Hippocampal formation (tissue), 2 donors: ENCODE measurements at regions not wholly inside any gene's neighbourhood (a gene's known extent, or its start where the extent isn't known, plus 50 kb on each side); places are given as distances from the start of the nearest gene placed in this dataset.
"Not testable (repeated sequence)": the region's sequence is repeated elsewhere in the genome, so short reads cannot be mapped to it uniquely, and the experiment has no call there.

Experiments
- DNase-seq, 2 donors: peaks; one replicate each; lab custom pipeline; 2025; lab: John Stamatoyannopoulos, UW

DNA sequence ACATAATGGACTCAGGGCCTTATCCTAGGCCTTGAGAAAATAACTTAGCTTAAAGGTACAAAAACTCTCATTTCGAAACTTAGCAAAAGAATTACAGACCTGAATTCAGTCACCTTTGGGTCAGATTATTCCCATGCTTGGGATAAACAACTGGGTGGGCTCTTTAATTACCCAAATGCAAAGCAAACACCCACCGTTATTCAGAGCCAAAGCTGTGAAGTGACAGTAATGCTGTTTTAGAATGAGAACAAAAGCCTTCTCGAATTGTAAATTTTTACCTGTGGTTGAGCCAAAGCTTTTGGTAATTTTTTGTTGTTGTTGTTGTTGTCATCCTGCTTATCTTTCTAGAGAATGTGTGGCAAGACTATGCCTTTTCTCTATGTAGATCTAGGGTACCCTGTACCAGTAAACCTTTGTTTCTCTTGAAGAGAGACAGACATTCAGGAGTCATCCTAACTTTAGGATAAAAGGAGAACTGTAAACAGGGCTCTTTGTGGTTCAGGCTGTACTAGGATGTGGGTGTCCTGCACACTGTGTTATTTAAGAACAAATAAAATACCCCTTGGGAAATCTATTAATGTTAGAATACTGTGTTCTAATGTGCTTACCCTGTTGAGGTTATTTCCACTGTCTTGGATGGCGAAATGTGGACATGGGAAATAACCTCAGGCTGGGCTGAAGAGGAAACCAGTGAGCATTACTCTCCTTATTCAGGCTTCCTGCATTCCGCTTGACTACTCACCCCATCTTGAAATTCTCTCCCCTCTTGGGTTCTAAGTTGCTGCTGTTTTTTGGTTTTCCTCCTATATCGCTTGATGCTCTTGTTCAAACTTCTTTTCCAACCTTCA, 480.7 kb downstream of the CD83 start:
- no peak for DNase-seq

DNA sequence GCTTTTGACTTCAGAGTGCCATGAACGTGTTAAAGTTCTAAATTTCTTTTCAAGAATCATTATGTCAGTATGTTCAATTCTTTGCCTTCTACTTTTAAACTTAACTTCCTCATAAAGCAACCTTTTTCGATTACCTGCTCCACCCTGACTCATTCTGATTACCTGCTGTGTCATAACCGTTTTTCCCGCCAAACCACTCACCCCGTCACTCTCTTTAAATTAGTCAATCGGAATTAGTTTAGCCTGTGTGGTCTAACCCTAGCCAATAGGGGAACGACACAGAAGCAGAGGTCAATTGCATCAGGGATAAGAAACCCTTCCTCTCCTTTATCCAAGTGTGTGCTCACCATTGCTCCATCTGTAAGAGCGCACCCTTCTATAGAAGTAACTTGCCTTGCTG, 482.7 kb downstream of the CD83 start:
- DNase-seq: not testable (repeated sequence)

DNA sequence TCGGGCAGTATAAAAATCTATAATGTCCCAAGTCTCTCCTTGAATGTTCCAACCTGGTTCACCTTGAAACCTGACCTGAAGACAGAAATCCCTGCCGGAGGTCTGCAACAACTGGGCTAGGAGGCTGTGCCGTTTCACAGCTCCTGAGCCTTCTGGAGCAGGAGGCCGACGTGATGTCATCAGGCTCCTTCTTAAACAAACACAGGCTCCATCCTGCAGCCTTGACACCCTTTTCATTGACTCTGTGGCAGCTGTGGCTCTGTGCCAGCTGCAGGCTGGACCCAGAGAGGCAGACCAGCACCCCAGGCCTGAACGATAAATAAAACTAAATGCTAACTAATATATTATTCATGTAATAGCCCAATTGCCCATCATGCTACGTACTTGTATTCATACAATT, 483.9 kb downstream of the CD83 start:
- DNase-seq: no peak

DNA sequence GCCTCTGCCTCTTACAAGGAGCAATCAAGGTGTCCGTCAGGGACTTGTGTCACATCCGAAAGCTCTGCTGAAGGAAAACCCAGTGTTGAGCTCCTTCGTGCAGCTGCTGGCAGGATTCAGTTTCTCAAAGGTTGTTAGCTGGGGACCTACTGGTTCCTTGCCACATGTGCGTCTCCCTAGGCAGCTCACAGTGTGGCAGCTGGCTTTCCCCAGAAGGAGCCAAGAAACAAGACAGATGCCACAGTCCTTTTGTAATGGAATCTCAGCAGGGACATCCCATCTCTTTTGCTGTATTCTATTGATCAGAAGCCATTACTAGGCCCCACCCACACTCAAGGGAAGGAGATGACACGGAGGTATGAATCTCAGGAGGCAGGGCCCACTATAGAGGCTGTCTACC, 488.8 kb downstream of the CD83 start:
- DNase-seq: no peak

DNA sequence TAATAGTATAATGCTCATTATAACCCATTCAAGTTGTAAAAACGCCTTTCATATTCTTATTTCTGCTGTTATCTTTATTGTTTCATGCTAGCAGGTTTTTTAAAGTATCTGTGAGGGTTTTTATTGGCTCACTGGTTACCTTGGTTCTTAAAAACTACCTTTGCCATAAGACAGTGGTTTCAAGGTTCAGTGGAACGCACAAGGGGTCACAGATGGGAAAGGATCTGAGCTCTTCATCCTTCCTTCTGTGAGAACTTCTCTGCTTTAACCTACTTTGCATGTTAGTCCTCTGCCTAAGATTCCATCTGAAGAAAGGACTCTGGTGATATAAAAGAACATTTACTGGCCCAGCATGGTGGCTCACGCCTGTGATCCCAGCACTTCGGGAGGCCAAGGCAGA, 492.6 kb downstream of the CD83 start:
- DNase-seq: no peak

DNA sequence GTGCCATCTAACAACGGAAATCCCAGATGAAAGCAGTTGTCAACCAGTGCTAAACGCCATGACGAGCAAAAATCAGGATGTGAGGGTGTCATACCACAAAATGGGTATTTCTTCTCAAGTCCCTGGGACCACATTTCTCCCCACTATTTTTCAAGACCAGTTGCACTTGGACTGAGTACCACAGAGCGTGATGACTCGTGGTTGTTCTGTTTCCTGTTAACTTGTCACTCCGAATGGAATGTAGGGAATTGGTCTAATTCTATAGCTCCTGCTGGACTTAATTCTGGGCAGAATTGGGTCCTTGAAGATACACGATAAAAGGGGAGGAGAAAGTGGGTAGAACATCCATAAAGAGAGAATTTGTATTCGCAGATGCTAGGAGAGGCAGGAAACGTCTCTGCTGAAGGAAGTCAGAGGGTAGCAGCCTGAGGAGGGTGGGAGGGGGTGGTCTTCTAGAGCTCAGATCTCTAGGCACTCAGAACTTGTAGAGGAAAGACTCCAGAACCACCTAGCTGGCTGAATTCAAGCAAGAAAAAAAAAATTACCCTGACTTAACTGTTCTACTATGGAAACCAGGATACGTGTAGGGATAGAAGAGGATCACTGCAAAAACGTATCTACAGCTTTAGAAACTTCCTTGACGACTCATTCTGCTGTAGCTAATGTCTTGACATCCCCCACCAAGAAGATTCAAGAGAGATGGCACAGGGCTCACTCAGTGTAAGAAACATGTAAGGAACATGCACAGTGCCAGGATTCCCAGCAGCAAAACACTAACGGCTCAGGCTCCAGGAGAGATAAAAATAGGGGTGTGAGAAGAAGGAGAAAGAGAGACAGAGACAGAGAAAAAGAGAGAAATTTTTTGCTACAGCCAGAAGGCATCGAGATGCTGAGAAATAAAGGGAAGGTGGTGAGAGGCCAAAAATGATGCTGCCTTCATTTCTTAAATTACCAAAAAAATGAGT, 494.7 kb downstream of the CD83 start:
- DNase-seq: no peak

DNA sequence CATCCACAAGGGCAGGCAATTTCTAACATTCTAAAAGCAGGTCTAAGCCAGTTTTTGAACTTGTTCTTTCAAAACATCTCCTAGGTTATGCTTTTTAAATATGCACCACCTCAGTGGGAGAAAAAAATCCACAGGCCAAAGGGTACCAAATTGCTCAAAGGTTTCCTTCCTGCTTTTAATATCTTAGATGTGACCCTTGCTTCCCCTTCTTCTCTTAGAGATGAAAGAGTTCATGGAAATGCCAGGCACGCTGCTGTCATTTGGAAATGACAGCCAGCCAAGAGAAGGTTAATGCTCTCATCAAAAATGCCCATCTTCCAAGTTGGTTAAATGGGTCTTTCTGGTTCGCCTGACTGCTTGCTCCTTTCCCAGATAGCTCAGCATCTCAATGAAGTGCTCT, 497.1 kb downstream of the CD83 start:
- DNase-seq: no peak

DNA sequence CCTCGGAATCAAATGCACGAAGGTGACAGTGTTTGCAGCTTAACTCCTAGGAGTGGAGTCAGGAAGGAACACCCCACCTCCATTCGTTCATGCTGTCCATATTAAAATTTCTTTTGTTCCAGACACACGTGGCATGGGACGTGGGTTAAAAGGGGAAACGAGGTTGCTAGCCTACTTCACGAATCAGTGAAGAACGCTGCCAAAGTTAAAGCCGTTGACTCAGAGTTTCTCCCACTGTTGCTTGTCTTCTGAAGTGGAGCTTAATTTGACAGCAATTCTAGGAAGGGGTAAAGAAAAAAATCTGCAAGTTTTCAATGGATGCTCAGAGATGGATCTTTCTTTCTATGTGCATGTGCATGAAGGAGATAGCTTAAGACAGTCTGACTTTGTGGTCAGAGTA, 499.1 kb downstream of the CD83 start:
- no peak for DNase-seq

DNA sequence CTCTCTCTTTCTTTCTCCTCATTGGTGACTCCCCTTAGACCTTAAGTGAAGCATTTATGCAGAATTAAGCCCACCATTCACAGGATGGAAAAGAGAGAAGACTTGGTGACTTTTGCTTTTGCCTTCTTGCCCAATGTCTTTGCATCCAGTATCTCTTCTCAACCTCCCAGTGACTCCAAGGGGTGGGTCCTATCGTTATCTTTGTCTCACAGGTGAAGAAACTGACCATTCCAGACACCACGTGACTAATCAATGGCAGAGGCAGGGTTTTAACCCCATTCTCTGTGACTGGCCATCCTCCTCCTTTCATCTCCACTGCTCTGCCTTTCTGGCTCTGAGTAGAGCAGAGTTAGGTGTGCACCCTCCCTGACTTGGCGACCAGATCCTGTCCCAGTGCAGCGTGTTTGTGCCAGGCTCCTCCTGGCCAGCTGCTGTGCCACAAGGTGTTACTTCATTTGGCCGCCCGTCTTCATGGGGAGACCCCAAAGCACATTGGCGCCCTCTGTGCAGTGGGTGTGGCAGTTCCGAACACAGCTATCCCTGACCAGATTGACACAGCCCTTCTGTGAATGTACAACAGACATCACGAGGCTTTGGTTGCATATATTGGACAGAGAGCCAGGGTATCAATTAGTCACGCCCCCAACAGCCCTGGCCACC, 501.3 kb downstream of the CD83 start:
- DNase-seq: no peak

DNA sequence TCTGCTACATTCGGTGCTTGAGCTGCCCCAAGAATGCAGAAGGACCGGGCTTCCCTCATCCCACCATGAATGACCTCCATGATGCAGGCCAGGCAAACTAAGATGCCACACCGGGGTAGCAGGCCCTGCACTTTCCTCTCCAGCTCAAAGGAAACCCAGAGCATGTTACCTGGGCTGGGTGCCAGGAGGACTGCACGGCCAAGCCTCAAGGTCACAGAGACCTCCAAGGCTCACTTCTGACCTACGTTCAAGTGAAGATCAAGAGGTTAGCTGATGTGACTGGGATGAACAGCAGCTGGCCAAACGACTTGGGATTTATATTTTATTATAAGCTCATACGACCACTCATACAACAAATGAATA, 501.8 kb downstream of the CD83 start:
- DNase-seq: no peak

DNA sequence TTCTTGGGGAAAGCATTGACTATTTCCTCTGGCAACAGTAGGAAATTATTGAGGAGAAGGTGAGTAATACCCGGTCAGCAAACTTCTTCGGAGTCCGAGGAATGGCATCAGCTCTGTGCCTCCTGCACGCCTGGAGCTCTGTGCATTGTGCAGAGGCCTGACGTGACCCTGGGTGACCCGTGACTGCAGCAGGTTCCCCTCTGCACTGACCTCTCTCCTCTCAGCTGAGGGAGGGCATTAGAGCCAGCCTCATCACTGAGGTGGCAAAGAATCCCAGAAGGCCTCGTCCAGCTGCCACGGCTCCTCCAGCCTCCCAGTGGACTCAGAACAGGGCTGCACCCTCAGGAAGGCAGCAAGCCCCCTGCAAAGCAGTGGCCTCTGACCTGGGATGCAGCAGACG, 502.9 kb downstream of the CD83 start:
- no peak for DNase-seq

DNA sequence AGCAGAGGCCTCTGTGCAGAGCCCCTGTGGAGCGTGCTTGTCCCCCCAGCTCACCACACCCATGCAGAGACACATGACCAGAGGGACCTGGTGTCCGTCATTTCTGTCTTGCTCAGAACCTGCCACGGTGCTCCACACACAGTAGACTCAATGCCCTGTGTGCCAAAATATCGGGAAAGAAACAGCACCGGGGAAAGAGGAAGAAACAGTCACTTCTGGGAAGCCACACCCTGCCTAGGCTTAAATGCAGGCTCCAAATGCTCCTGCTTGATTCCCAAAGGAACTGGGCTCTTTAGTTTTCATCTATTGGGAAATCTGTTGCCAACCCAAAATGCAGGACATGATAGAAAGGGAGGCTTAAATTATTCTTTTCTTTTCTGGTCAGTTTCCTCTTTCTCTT, 503.9 kb downstream of the CD83 start:
- DNase-seq: no peak

DNA sequence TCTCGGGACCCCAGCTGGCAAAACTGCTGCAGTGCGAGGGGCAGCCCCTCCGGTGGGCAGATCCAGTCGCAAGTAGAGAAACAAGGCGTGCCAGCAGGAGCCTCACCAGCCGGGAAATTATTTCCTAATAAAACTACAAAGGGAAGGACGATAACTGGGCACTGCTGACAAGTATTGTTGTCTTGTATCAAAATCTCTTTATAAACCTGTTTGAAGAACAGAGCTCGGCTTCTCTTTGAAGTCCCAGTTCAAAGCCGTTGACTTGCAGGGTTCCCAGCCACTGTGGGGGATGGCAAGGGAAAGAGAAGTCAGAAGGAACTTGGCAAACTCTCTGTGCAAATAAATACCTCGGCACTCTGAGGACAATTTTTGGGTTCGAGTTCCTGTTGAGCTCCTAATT, 504.5 kb downstream of the CD83 start:
- DNase-seq: no peak

DNA sequence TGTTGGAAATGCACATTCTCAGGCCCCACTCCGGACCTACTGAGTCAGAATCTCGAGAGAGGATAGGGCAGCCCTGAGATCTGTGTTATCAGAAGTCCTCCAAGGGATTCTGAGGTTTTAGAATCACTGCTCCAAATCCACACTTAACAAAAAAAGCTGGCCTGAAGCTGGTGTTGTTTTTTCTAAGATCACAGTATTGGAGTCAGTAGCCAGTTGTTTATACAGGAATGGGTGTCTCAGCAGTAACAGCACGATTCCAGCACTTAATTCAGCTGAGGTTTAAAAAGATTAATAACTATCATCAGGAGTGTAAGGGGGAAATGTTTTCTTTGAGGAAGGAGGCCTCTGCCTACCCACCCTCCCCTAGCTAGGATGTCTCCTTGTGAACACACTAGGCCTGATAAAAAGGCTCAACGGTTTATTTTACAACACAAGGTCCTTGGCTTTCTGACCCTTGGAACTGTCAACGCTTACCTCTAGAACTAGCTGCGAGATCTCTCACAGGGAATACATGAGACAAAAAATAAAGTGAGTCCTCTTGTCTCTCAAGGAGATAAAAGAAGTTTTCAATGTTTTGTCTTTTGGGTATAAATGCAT, 505.4 kb downstream of the CD83 start:
- DNase-seq: no peak

DNA sequence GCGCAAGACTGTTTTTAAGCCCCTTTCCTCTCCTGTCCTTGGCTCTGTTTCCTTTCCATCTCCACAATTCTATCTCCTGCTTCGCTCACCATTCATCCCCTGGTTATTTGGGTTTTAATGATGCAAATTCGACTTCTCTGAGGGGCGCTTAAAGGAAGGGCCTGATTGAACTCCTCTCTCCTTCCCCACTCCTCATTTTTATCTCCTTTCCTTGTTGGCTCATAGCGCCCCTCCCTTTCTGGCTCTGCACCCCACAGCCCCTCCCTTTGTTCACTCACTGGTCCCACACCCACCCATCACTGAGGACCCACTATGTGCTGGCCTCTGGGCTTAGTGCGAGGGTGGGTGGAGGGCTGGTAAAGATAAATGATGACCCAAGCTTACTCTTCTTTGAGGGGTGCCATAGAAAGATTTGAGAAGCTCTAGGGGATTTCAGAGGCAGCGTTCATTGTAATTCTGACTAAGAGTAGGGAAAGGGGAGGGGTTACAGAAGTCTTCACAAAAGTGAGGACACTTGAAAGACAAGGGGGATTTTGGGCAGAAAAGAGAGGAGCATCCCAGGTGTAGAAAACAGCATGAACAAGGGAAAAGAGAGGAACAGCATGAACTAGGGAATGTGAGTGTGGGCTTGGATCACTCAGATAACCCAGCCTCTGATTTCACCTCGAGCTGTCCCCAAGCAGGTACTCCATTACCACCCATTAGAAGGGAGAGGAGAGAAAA, 507.8 kb downstream of the CD83 start:
- DNase-seq: no peak

DNA sequence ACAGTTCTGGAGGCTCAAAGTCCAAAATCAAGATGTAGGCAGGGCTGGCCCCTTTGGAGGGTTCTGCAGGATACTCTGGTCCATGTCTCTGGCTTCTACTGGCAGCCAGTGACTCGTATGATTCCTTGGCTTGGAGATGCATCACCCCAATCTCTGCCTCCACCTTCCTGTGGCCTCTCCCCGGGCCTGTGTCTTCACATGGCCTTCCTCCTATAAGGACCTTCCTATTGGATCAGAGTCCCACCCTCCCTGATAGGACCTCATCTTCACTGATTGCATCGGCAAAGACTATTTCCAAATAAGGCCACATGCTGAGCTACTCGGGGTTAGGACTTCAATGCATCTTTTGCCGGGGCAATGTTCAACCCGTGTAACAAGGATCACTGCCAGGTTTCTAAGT, 509.0 kb downstream of the CD83 start:
- DNase-seq: no peak

DNA sequence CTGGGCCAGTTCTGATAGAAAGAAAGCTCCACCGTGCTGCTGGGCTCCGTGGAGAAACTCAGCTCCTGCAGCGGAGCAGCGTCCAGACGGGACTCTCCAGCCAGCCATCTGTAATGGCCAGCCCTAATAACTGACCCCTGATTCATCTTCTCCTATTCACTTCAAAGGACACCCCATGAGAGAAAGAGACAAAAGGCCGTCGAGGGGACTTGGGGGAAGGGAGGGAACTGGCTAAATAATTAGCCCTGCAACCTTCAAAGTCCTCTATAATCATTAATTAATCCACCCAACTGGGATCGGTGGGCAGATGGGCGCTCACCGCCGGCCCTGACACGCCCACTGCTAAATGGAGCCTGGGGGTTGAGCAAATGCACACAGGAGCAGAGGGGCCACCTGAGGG, 512.4 kb downstream of the CD83 start:
- no peak for DNase-seq

DNA sequence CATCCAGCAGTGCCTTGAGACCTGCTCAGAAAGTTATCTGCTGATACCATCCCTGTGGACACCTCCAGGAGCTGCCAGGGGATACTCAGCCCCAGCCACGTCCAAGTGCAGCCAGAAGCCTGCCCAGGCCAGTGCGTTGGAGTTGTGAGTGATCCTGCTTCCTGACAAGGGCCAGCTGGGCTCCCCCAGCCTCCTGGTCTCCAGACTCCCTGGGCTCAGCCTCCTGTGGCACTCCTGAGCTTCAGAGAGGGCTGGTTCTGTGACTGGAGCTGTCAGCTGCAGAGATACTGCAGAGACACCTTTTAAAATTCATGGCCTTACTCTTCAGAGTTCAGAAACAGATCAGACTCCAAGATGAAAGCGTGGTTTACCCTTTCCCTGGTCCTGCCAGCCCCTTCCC, 515.9 kb downstream of the CD83 start:
- DNase-seq: no peak

DNA sequence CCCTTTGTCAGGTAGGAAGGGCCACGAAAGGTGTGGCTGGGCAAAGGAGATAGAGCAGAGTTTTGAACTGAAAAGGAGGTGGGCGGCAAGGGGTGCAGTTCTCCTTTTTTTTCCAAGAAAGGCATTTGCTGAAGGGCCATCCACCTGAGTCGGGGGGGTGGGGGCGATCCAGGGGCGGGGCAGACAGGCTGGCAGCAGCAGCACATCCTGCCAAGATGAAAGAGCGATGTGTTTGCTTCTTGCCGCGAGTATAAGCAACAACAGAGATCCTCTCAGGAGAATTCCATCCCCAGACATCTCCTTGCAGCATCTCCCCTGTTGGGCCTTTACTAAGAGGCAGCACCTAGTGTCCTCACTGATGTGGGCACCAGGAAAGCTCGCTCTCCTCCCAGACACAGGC, 516.5 kb downstream of the CD83 start:
- DNase-seq: no peak

DNA sequence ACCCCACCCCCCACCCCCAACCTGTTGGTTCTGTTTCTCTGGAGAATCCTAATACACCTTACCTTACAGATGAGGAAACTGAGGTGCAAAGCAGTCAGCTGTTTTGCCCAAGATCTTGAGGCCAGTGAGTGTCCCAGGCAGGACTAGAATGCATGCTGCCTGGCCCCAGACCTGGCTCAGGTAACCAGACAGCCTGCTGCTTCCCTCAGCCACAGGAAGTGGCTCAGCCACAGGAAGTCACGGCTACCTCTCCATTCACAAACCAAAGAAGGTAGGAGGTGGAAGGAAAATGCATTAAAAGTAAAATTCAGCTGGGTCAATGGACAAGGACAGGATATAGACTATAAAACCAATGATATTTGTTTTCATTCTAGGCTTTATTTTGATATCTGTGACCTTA, 517.6 kb downstream of the CD83 start:
- no peak for DNase-seq

DNA sequence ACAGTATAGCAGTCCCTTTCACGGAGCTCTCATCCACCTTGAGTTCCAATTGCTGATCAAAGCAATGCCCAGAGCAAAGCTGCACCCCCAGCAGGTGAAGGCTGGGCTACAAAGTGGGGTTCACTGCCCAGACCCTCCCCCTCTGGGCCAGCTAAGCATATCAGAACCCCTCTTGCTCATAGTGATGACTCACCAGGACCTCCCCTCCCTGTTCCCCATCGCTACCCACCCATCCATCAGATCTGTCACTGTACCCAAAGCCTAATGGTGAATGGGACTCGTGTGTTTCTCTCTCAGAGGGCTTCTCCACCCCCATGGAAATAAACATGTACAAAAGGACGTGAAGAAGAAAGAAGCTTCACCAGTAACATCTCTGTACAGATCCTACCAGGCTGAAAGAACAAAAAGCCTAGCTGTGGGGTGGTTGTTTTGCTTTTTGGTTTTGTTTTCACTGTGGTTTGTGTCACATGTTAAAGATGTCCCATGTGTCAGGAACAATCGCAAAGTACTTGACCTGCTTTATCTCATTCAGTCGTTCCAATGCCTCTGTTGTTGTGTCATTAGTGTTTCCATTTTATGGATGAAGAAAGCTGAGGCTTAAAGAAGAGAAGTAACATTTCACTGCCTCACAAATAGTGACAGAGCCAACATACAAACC, 518.5 kb downstream of the CD83 start:
- no peak for DNase-seq
